ENCODE measurements at regions not wholly inside any gene's neighbourhood (a gene's known extent, or its start where the extent isn't known, plus 50 kb on each side); places are given as distances from the start of the nearest gene placed in this dataset.
A peak's percentile ranks its signal among the peaks of the same experiment; 100 is the strongest.

GRCh38 chr4:177229331-177229730 is 80.3 kb upstream of the NEIL3 start:
- H3K4me1 ChIP-seq = no peaks in the 10 kb centered on the region
- DNase-seq = no peak
- H3K9me3 ChIP-seq = no peaks in the 10 kb centered on the region
- H3K4me3 ChIP-seq (ENCODE audit: low read depth, low read length) = peak overlapping the region; percentile 22
- no peaks in the 10 kb centered on the region for H3K36me3 ChIP-seq
- TF ChIP-seq, protein P1, sequence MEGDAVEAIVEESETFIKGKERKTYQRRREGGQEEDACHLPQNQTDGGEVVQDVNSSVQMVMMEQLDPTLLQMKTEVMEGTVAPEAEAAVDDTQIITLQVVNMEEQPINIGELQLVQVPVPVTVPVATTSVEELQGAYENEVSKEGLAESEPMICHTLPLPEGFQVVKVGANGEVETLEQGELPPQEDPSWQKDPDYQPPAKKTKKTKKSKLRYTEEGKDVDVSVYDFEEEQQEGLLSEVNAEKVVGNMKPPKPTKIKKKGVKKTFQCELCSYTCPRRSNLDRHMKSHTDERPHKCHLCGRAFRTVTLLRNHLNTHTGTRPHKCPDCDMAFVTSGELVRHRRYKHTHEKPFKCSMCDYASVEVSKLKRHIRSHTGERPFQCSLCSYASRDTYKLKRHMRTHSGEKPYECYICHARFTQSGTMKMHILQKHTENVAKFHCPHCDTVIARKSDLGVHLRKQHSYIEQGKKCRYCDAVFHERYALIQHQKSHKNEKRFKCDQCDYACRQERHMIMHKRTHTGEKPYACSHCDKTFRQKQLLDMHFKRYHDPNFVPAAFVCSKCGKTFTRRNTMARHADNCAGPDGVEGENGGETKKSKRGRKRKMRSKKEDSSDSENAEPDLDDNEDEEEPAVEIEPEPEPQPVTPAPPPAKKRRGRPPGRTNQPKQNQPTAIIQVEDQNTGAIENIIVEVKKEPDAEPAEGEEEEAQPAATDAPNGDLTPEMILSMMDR (IDR thresholded peaks at IDR 0.05; ENCODE audit: low read depth, low read length) = no peak
- no peaks in the 10 kb centered on the region for H3K27me3 ChIP-seq

DNA sequence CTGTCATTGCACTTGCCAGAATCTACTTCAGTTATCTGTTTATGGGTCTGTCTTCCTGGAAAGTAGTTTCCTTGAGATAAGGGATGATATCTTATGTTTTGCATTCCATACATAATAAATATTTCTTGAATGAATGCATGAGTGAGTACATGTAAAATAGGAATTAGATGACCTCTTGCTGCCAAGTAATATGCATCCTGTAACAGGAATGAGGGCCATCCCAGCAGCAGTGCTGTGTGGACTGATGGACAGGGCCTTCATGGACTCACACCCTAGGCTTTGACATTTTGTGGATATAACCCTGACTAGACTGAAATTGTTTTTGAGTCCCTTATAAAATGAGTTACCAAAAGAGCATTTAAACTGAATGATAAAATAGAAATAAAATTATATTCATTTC is 77.2 kb upstream of the NEIL3 start:
- Histone ChIP-seq H3K4me3 (ENCODE audit: low read depth, low read length) (no peak overlapping the region), H3K36me3 (no peaks in the 10 kb centered on the region), H3K27me3 (no peaks in the 10 kb centered on the region), H3K9me3 (no peaks in the 10 kb centered on the region), H3K4me1 (no peaks in the 10 kb centered on the region)
- TF ChIP-seq, protein P1 (IDR thresholded peaks at IDR 0.05; ENCODE audit: low read depth, low read length) = no peak
- DNase-seq = no peak

DNA sequence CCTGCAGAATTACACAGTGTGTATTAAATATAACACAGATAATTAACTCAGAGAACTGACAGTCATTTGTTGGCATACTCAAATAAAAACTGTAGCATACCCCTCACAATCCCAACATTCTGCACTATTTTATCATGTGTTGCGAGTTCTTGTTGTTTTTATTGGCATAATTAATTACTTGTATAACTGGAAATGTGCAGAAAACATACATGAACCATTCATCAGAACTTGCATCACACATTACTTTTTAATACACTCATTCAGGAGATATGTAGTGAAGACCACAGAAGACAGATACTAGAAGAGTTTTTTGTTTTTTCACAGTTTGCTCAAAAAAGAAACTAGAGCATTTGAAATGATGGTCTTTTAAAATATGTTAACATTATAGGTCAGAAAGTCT is 74.6 kb upstream of the NEIL3 start:
- no peaks in the 10 kb centered on the region for H3K9me3 ChIP-seq
- no peaks in the 10 kb centered on the region for H3K27me3 ChIP-seq
- no peaks in the 10 kb centered on the region for H3K36me3 ChIP-seq
- TF ChIP-seq, protein P1 (IDR thresholded peaks at IDR 0.05; ENCODE audit: low read depth, low read length) = no peak
- no peak for DNase-seq
- H3K4me1 ChIP-seq = no peaks in the 10 kb centered on the region
- H3K4me3 ChIP-seq (ENCODE audit: low read depth, low read length) = no peak overlapping the region

- no peaks in the 10 kb centered on the region for H3K9me3 ChIP-seq
- TF ChIP-seq, protein P1 (IDR thresholded peaks at IDR 0.05; ENCODE audit: low read depth, low read length) = no peak
- DNase-seq = no peak
- no peaks in the 10 kb centered on the region for H3K27me3 ChIP-seq
- H3K4me3 ChIP-seq (ENCODE audit: low read depth, low read length) = no peak overlapping the region
- no peaks in the 10 kb centered on the region for H3K36me3 ChIP-seq
- H3K4me1 ChIP-seq = no peaks in the 10 kb centered on the region
Observed at GRCh38 chr4:177236886-177237285, 72.8 kb upstream of the NEIL3 start.

- H3K9me3 ChIP-seq = no peaks in the 10 kb centered on the region
- H3K27me3 ChIP-seq = no peaks in the 10 kb centered on the region
- no peak overlapping the region for H3K4me3 ChIP-seq (ENCODE audit: low read depth, low read length)
- DNase-seq = no peak
- TF ChIP-seq, protein P1 (IDR thresholded peaks at IDR 0.05; ENCODE audit: low read depth, low read length) = no peak
- H3K4me1 ChIP-seq = no peaks in the 10 kb centered on the region
- H3K36me3 ChIP-seq = no peaks in the 10 kb centered on the region
Observed at GRCh38 chr4:177237291-177237690, 72.4 kb upstream of the NEIL3 start.

DNA sequence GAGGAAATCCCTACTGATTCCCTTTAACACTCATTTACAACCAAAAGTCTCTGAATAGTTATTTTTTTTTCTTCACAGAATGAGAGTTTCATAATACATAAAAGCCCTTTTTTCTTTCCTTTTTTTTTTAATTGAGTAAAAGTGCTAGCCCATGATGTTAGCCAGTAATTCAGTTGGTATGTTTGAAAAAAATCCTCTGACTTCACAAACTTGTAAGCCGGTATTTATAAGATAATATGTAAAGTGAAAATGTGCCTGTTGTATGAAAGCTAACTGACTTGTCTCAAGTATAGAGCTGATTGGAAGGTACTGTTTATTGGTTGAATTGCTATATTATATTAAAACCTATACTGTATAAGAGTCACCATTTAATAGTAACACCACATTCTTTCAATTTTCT is 70.2 kb upstream of the NEIL3 start:
- Histone ChIP-seq H3K4me1 (no peaks in the 10 kb centered on the region), H3K27me3 (no peaks in the 10 kb centered on the region), H3K36me3 (no peaks in the 10 kb centered on the region), H3K4me3 (ENCODE audit: low read depth, low read length) (no peak overlapping the region), H3K9me3 (no peaks in the 10 kb centered on the region)
- TF ChIP-seq, protein P1 (IDR thresholded peaks at IDR 0.05; ENCODE audit: low read depth, low read length) = no peak
- no peak for DNase-seq
